GM08714 (cell line): ENCODE measurements at regions not wholly inside any gene's neighbourhood (a gene's known extent, or its start where the extent isn't known, plus 50 kb on each side); places are given as distances from the start of the nearest gene placed in this dataset.

ENCODE experiments used
- H3K4me3 ChIP-seq: fragments of 200-500 bp; sonication (Bioruptor generic); 2 replicates; pipeline ENCODE4 v1.5.1; 2014; ENCODE audit warnings: mild to moderate bottlenecking, low read length, inconsistent platforms
- ZNF274 ChIP-seq: IDR thresholded peaks from 2 replicates; pipeline ENCODE4 v1.6.1; 2012; ENCODE audit warnings: mild to moderate bottlenecking, low read depth, low read length

DNA sequence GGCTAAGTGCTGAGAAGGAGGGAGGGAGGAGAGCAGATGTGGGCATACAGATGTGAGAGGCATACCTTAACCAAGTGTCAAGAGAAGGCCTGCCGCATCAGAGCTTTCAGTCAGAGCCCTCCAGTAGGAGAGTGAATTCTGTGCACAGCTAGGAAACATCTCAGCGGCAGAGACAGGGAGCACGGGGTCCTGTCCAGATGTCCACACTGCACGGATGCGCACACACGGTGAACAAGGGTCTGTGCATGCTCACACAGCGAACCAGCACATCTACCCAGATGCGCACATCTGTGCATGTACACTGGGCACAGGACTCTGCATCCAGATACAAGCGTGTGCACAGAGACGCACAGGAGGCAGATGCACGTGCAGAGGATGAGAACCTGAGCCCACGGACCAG lies 778.0 kb downstream of the BRD1 start:
- H3K4me3 ChIP-seq: no peak overlapping the region
- TF ChIP-seq ZNF274: no peak

- TF ChIP-seq ZNF274: no peak
- no peak overlapping the region for H3K4me3 ChIP-seq
Observed at GRCh38 chr22:49048591-49048990, 779.1 kb downstream of the BRD1 start.

GRCh38 chr22:49047447-49047846 lies 780.2 kb downstream of the BRD1 start:
- H3K4me3 ChIP-seq: no peak overlapping the region
- TF ChIP-seq ZNF274: no peak

DNA sequence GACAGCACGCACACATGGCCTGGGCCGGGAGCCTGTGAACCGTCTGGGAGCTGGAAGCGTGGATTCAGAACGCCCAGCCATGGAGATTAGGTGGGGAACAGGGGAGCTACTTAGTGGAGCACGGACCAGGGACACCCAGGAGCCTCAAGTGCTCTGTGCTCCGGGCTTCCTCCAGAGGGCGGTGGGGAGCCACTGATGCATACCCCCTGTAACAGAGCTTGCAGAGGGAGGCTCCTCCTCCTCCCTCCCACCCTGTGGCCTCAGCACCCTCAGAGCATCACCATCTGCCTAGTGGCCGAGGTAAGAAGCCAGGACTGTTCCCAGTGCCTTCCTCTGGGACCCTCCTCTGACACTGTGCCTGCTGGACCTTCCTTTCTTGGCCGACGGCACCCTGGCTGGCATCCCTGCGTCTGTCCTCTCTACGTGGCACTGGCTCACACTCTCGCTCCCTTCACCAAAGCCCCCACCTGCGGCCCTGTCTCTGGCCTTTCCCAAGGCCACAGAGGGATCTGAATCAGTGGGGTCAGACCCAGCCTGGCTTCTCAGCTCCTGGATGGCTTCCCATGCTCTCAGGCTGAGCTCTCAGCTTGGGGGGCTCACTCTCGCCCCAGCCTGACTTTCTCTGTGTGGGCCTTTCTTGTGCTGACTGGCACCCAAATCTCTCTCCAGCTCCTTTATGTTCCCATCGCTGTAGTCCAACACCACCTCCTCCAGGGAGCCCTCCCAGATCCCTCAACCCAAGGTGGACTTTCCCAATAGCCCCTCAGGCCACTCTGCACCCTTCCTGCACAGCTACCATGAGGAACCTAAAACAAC lies 780.9 kb downstream of the BRD1 start:
- TF ChIP-seq ZNF274: no peak
- no peak overlapping the region for H3K4me3 ChIP-seq

DNA sequence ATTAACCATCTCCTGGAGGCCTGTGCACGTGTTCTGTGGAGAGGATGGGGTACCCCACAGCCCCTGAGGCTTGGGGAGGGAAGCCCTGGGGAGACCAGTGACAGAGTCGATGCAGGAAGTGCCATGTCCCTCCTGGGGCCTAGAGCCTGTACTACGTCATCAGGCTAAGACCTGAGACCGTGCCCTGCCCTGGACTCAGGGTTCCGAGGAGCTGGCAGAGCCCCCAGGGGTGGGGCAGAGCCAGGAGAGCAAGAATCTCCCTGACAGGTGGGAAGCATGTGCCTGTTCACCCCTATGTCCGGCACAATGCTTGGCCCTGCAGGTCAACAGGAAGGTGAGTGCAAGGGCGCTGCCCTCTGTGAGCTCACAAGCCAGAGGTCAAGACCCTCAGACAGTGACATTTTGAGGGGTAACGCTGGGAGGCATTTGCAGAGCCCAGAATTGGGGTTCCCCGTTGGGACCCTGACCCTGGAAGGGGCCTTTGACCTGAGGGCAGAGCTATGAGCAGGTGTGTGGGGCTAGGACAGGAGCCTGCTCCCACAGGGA lies 781.6 kb downstream of the BRD1 start:
- H3K4me3 ChIP-seq: no peak overlapping the region
- TF ChIP-seq ZNF274: no peak

- H3K4me3 ChIP-seq: no peak overlapping the region
- no peak for TF ChIP-seq ZNF274
Observed at GRCh38 chr22:49045276-49045675, 782.4 kb downstream of the BRD1 start.

GRCh38 chr22:49044776-49045175 lies 782.9 kb downstream of the BRD1 start:
- H3K4me3 ChIP-seq: no peak overlapping the region
- no peak for TF ChIP-seq ZNF274

DNA sequence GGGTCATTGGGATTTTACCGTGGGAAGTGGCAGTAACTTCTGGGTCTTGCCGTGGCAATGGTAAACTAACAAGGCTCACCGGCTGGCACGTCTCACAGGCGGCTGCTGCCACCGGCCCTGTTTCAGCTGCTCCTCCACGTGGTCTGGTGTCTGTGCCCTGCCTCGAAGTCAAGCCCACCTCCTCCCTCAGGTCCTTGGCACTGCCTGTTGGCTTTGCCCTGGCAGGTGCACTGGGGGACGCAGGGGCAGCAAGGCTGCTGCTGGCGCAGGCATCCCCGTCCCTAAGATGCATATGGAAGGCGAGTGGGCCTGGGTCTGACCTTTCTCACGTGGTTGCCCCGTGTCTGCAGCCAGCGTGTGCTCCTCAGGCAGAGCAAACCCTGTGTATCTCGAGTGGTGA lies 783.6 kb downstream of the BRD1 start:
- no peak for TF ChIP-seq ZNF274
- H3K4me3 ChIP-seq: no peak overlapping the region

DNA sequence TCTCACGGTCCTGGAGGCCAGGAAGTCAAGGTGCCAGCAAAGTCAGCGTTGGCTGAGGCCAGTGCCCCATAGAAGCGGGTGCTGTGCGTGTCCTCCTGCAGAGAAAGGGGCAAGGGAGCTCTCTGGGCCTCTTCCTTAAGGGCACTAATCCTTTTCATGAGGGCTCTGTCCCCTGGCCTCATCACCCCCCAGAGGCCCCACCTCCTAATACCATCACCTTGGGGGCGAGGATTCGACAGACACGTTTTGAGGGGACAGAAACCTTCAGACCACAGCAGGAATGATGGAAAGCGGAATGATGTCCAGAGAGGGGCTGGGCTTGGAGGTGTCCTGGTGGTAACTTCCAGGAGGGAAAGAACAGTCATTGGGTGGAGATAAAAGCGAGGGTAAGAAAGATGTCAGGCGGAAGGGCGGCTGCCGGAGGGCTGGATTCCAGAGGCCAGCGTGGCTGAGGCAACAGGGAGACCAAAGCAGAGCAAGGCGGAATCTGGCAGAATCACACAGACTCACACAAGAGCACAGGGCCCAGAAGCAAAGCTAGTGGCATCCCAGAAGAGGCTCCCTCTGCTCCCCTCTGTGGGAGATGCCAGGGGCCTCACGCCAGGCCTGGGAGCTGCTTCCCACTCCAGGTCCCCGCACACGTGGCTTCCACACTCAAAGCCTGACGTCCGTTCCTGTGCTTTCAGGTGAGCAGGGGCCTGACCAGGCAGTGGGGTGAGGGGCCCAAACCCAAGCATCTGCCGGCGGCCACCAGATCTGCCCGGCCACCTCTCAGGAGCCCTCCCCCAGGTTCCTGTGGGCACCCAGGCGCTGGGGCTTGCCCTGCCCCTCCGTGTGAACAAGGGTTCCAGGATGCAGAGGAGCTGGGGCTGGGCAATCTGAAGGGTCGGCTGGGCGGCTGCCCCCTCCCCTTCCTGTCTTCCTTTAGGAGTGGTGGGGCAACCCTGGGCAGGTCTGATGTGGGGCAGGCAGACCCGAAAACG lies 784.5 kb downstream of the BRD1 start:
- no peak for TF ChIP-seq ZNF274
- no peak overlapping the region for H3K4me3 ChIP-seq

GRCh38 chr22:49042066-49042465 lies 785.6 kb downstream of the BRD1 start:
- no peak overlapping the region for H3K4me3 ChIP-seq
- no peak for TF ChIP-seq ZNF274

GRCh38 chr22:49040754-49041467 lies 786.8 kb downstream of the BRD1 start:
- no peak for TF ChIP-seq ZNF274

GRCh38 chr22:49040111-49040510 lies 787.6 kb downstream of the BRD1 start:
- no peak for TF ChIP-seq ZNF274
- no peak overlapping the region for H3K4me3 ChIP-seq

More at GRCh38 chr22:49040754-49041467, 786.8 kb downstream of the BRD1 start:
- no peak overlapping the region for H3K4me3 ChIP-seq

DNA sequence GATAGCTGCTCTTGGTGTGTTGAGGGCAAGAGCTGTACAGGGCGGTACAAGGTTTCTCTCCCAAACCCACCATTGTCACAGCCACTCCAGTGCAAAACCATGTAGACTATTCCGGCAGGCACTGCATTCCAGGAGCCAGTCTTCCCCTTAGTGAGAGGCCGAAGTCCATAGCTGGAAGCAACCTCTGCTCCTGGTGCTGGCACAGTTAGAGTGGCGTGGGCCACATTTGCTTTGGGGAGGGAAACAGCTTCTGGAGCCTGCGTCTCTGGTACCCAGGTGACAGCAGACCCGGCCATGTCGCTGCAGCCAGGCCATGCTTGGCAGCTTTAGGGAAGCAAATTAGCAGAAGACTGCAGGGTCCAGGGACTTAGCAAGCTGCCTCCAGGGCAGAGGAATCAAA lies 788.0 kb downstream of the BRD1 start:
- no peak overlapping the region for H3K4me3 ChIP-seq
- TF ChIP-seq ZNF274: no peak

DNA sequence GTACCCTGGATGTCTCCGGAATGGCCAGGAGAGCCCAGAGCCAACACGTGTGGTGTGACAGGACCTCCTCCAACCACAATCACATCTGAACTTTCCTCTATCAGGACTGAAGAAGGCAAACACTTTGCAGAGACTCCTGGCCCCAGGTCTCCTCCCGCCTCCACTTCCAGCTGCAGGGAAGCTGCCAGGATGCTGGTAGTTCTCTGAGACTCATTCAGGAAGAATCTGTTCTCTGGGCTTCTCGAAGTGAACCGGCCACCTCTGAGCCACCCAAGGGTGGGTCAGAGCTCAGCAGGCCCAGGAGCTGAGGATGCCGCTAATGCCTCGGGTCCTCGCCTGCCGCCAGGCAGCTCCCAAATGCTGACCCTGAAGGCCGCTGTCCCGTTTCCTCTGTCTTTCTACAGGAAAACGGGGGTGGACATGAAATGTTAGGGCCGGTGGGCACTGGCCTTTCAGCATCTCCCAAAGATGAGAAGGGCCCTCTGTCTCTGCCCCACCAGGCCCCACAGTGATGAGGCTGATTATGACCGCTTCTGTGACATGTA lies 789.9 kb downstream of the BRD1 start:
- H3K4me3 ChIP-seq: no peak overlapping the region
- no peak for TF ChIP-seq ZNF274

DNA sequence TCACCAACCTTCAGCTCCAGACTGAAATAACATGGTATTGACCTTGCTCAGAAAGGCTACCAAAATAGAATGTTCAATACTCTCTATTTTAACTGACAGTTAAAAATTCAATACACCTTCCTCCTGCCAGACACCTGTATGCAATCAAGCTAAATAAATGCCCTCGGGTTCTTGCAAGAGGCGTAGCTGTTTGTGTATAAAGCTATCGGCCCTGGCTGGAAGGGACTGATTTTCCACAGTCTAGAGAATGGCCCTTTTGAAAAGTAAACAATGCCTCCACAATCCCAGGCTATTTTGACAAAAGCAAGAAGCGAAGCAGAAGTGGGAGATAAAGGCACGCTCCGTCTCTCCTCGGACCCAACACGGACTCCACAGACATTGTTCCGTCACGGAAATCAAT lies 791.2 kb downstream of the BRD1 start:
- H3K4me3 ChIP-seq: no peak overlapping the region
- no peak for TF ChIP-seq ZNF274
